Natural killer cell (primary cell): ENCODE measurements at regions not wholly inside any gene's neighbourhood (a gene's known extent, or its start where the extent isn't known, plus 50 kb on each side); places are given as distances from the start of the nearest gene placed in this dataset.
"Not testable (repeated sequence)": the region's sequence is repeated elsewhere in the genome, so short reads cannot be mapped to it uniquely, and the experiment has no call there.

Experiments used
- ATAC-seq, 3 donors: fragments of 150-1000 bp in 2 of 3; fragments of 200-7000 bp in 1 of 3; cut with Tn5 transposase; 1 replicate in 1 of 3; 2 replicates in 2 of 3; pipeline ENCODE4 v1.10.0; 2021; ENCODE audit warnings: mild to moderate bottlenecking in 2 of 3, moderate library complexity in 2 of 3
- DNase-seq, 2 donors: peaks; one replicate each; pipeline versions ENCODE4 v3.0.0 to v3.0.0-alpha.2; 2013 to 2021; ENCODE audit warnings: mixed read lengths in 1 of 2
- H3K27ac ChIP-seq: one replicate; pipeline ENCODE4 v1.5.1; 2013; ENCODE audit warnings: mild to moderate bottlenecking, low read length
- H3K27me3 ChIP-seq: one replicate; pipeline ENCODE4 v1.6.1; 2013; ENCODE audit warnings: low read length; ENCODE audit not compliant: control insufficient read depth, insufficient read depth
- H3K36me3 ChIP-seq: one replicate; pipeline ENCODE4 v1.6.1; 2013; ENCODE audit warnings: low read length; ENCODE audit not compliant: control insufficient read depth, insufficient read depth
- H3K4me1 ChIP-seq: one replicate; pipeline ENCODE4 v1.6.1; 2013; ENCODE audit warnings: low read length; ENCODE audit not compliant: control insufficient read depth, insufficient read depth
- H3K4me3 ChIP-seq: one replicate; pipeline ENCODE4 v1.5.1; 2013; ENCODE audit warnings: low read length
- H3K9me3 ChIP-seq: one replicate; pipeline ENCODE4 v1.6.1; 2013; ENCODE audit warnings: low read length; ENCODE audit not compliant: control insufficient read depth, insufficient read depth
- H3K27ac Mint-ChIP-seq, 2 donors: one replicate each; pipeline ENCODE4 v1.8.0; 2022; ENCODE audit warnings: mild to moderate bottlenecking in 2 of 2, mixed read lengths in 2 of 2, moderate library complexity in 1 of 2
- H3K27me3 Mint-ChIP-seq, 2 donors: one replicate each; pipeline ENCODE4 v1.8.0; 2022; ENCODE audit warnings: low read depth in 2 of 2, mixed read lengths in 2 of 2
- H3K36me3 Mint-ChIP-seq: one replicate; pipeline ENCODE4 v1.8.0; 2022; ENCODE audit warnings: mixed read lengths
- H3K4me1 Mint-ChIP-seq, 2 donors: one replicate each; pipeline ENCODE4 v1.8.0; 2022; ENCODE audit warnings: mixed read lengths in 2 of 2
- H3K4me3 Mint-ChIP-seq: one replicate; pipeline ENCODE4 v1.8.0; 2022; ENCODE audit warnings: mild to moderate bottlenecking, moderate library complexity, mixed read lengths
- H3K9me3 Mint-ChIP-seq, 2 donors: one replicate each; pipeline ENCODE4 v1.8.0; 2022; ENCODE audit warnings: mixed read lengths in 2 of 2
- CTCF ChIP-seq: fragments of 200-600 bp; IDR thresholded peaks from one replicate; pipeline ENCODE4 v1.8.0; 2022; ENCODE audit warnings: antibody characterized with exemption
- WGBS: methylation state at CpG from one replicate; pipeline ENCODE4 v1.1.7; 2013; ENCODE audit warnings: missing lambda C conversion rate; ENCODE audit not compliant: insufficient coverage; 5-methylcytosine and 5-hydroxymethylcytosine counted together
- intact Hi-C: fragments of 100-400 bp; cut with micrococcal nuclease; formaldehyde crosslinking; loops from one replicate; pipeline ENCODE4 v1.14.2; 2022

- no peak overlapping the region for H3K4me3 ChIP-seq
- no peaks in the 10 kb centered on the region for H3K27me3 Mint-ChIP-seq
- no peak for ATAC-seq
- DNase-seq = no peak
- H3K9me3 Mint-ChIP-seq = peaks cover 0 to 3% of the 10 kb centered on the region in 2 donors
- 74% methylated on average over 2 of the region's 4 CpGs for WGBS
- intact Hi-C loops = no loop called here
- no peaks in the 10 kb centered on the region for H3K27me3 ChIP-seq
- no peaks in the 10 kb centered on the region for H3K4me1 ChIP-seq
- peaks cover 2% of the 10 kb centered on the region for H3K36me3 Mint-ChIP-seq
- H3K36me3 ChIP-seq = no peaks in the 10 kb centered on the region
- H3K27ac ChIP-seq = no peak overlapping the region
- no peaks in the 10 kb centered on the region for H3K9me3 ChIP-seq
- no peak overlapping the region for H3K27ac Mint-ChIP-seq
- H3K4me1 Mint-ChIP-seq = no peaks in the 10 kb centered on the region
- TF ChIP-seq CTCF = no peak
- no peak overlapping the region for H3K4me3 Mint-ChIP-seq
These were observed 630.8 kb upstream of the KCNMB2 start for GRCh38 chr3:177905173-177906125.

- H3K4me3 ChIP-seq = no peak overlapping the region
- no peak overlapping the region for H3K27ac ChIP-seq
- Mint-ChIP-seq H3K4me3 (no peak overlapping the region), H3K36me3 (no peaks in the 10 kb centered on the region), H3K27ac (no peak overlapping the region), H3K9me3 (peaks cover 0 to 3% of the 10 kb centered on the region in 2 donors), H3K27me3 (no peaks in the 10 kb centered on the region), H3K4me1 (no peaks in the 10 kb centered on the region)
- WGBS = 76% methylated on average over 3 of the region's 4 CpGs
- DNase-seq (no peak), ATAC-seq (no peak)
- H3K4me1 ChIP-seq = no peaks in the 10 kb centered on the region
- intact Hi-C loops = no loop called here
- no peaks in the 10 kb centered on the region for H3K27me3 ChIP-seq
- H3K9me3 ChIP-seq = no peaks in the 10 kb centered on the region
- no peaks in the 10 kb centered on the region for H3K36me3 ChIP-seq
- no peak for TF ChIP-seq CTCF
These were observed 630.1 kb upstream of the KCNMB2 start for GRCh38 chr3:177906126-177906511.

GRCh38 chr3:177906578-177907229 lies 629.5 kb upstream of the KCNMB2 start:
- no peaks in the 10 kb centered on the region for H3K9me3 ChIP-seq
- no peaks in the 10 kb centered on the region for H3K36me3 ChIP-seq
- no peaks in the 10 kb centered on the region for H3K4me1 ChIP-seq
- H3K36me3 Mint-ChIP-seq = no peaks in the 10 kb centered on the region
- no peak overlapping the region for H3K4me3 Mint-ChIP-seq
- no peak overlapping the region for H3K4me3 ChIP-seq
- no peaks in the 10 kb centered on the region for H3K9me3 Mint-ChIP-seq
- DNase-seq = no peak
- 88% methylated on average over 4 of the region's 5 CpGs for WGBS
- no peak for TF ChIP-seq CTCF
- no peaks in the 10 kb centered on the region for H3K4me1 Mint-ChIP-seq
- intact Hi-C loops = no loop called here
- H3K27ac Mint-ChIP-seq = no peak overlapping the region
- no peak for ATAC-seq
- H3K27ac ChIP-seq = no peak overlapping the region
- no peaks in the 10 kb centered on the region for H3K27me3 ChIP-seq
- H3K27me3 Mint-ChIP-seq = peaks cover 0 to 3% of the 10 kb centered on the region in 2 donors

- H3K36me3 Mint-ChIP-seq, H3K9me3 ChIP-seq, H3K27me3 ChIP-seq, H3K36me3 ChIP-seq, H3K4me3 Mint-ChIP-seq, H3K9me3 Mint-ChIP-seq, H3K27ac ChIP-seq, DNase-seq, H3K4me1 Mint-ChIP-seq, H3K4me1 ChIP-seq, intact Hi-C loops, H3K4me3 ChIP-seq, ATAC-seq, H3K27ac Mint-ChIP-seq: not testable (repeated sequence)
- WGBS = 93% methylated on average over 6 of the region's 6 CpGs
- H3K27me3 Mint-ChIP-seq = peaks cover 5 to 10% of the 10 kb centered on the region in 2 donors
These were observed 626.7 kb upstream of the KCNMB2 start for GRCh38 chr3:177909530-177909929.
